ENCODE measurements at regions not wholly inside any gene's neighbourhood (a gene's known extent, or its start where the extent isn't known, plus 50 kb on each side); places are given as distances from the start of the nearest gene placed in this dataset.

GRCh38 chr2:196238836-196239380 lies 67.5 kb upstream of the STK17B start:
- TF ChIP-seq GATA2 (IDR thresholded peaks at IDR 0.05; ENCODE audit: low read depth, low read length) (no peak), GATA3 (IDR thresholded peaks at IDR 0.05; ENCODE audit: low read depth, low read length) (no peak)

Measured in SH-SY5Y (cell line).